ENCODE measurements at regions not wholly inside any gene's neighbourhood (a gene's known extent, or its start where the extent isn't known, plus 50 kb on each side); places are given as distances from the start of the nearest gene placed in this dataset.

- no peaks in the 10 kb centered on the region for H3K27me3 ChIP-seq (ENCODE audit: insufficient read depth, low read length)
- H3K4ac ChIP-seq (ENCODE audit: low read depth, low read length) = no peak overlapping the region
- H4K91ac ChIP-seq (ENCODE audit: low read depth, low read length) = no peak overlapping the region
- no peak overlapping the region for H3K9ac ChIP-seq (ENCODE audit: low read length)
- no peak overlapping the region for H3K4me2 ChIP-seq (ENCODE audit: low read length)
- no peak overlapping the region for H2AK5ac ChIP-seq (ENCODE audit: low read length)
- no peak overlapping the region for H2AFZ ChIP-seq (ENCODE audit: insufficient read depth, low read length, poor library complexity)
- H2BK120ac ChIP-seq (ENCODE audit: insufficient read depth, low read length, poor library complexity) = no peak overlapping the region
- H4K8ac ChIP-seq (ENCODE audit: low read depth, low read length) = no peak overlapping the region
- no peaks in the 10 kb centered on the region for H3K9me3 ChIP-seq (ENCODE audit: insufficient read depth, low read depth, low read length)
- H3K27ac ChIP-seq (ENCODE audit: low read depth, low read length) = no peak overlapping the region
- H2BK12ac ChIP-seq (ENCODE audit: low read length) = no peak overlapping the region
- no peak overlapping the region for H3K14ac ChIP-seq (ENCODE audit: low read length)
- DNase-seq = no peak
- no CpG with 5 or more reads among the region's 2 CpGs for WGBS (ENCODE audit: extremely low coverage, insufficient coverage, insufficient read length)
- H3K23ac ChIP-seq (ENCODE audit: low read length) = no peak overlapping the region
- H3K18ac ChIP-seq (ENCODE audit: low read length) = no peak overlapping the region
- H3K4me3 ChIP-seq (ENCODE audit: low read depth, low read length) = no peak overlapping the region
- H3K4me1 ChIP-seq (ENCODE audit: control insufficient read depth in 1 of 2, insufficient read depth in 2 of 2, low read length in 2 of 2) = no peaks in the 10 kb centered on the region
- no peak overlapping the region for H4K12ac ChIP-seq (ENCODE audit: low read depth, low read length)
- no peaks in the 10 kb centered on the region for H3K79me2 ChIP-seq (ENCODE audit: control insufficient read depth, insufficient read depth, low read length, poor library complexity)
- no peaks in the 10 kb centered on the region for H3K79me1 ChIP-seq (ENCODE audit: low read length)
- H3K36me3 ChIP-seq (ENCODE audit: control insufficient read depth in 1 of 2, insufficient read depth in 2 of 2, low read length in 2 of 2) = no peaks in the 10 kb centered on the region
- no peak overlapping the region for H2BK5ac ChIP-seq (ENCODE audit: low read depth, low read length, poor library complexity)
Measured at GRCh38 chr6:71698702-71699101, 187.6 kb upstream of the RIMS1 start.

GRCh38 chr6:71706523-71706922, 179.8 kb upstream of the RIMS1 start:
- Histone ChIP-seq H4K8ac (ENCODE audit: low read depth, low read length) (no peak overlapping the region), H3K27me3 (ENCODE audit: insufficient read depth, low read length) (no peaks in the 10 kb centered on the region), H3K79me1 (ENCODE audit: low read length) (no peaks in the 10 kb centered on the region), H3K9ac (ENCODE audit: low read length) (no peak overlapping the region), H2BK5ac (ENCODE audit: low read depth, low read length, poor library complexity) (no peak overlapping the region), H2BK12ac (ENCODE audit: low read length) (no peak overlapping the region), H4K91ac (ENCODE audit: low read depth, low read length) (no peak overlapping the region), H3K4me3 (ENCODE audit: low read depth, low read length) (no peak overlapping the region), H2AK5ac (ENCODE audit: low read length) (no peak overlapping the region), H3K4me1 (ENCODE audit: control insufficient read depth in 1 of 2, insufficient read depth in 2 of 2, low read length in 2 of 2) (peaks cover 0 to 2% of the 10 kb centered on the region in 2 experiments), H2BK120ac (ENCODE audit: insufficient read depth, low read length, poor library complexity) (no peak overlapping the region), H3K14ac (ENCODE audit: low read length) (no peak overlapping the region), H3K18ac (ENCODE audit: low read length) (no peak overlapping the region), H3K36me3 (ENCODE audit: control insufficient read depth in 1 of 2, insufficient read depth in 2 of 2, low read length in 2 of 2) (no peaks in the 10 kb centered on the region), H3K9me3 (ENCODE audit: insufficient read depth, low read depth, low read length) (no peaks in the 10 kb centered on the region), H3K4ac (ENCODE audit: low read depth, low read length) (no peak overlapping the region), H3K23ac (ENCODE audit: low read length) (no peak overlapping the region), H3K4me2 (ENCODE audit: low read length) (no peak overlapping the region), H3K79me2 (ENCODE audit: control insufficient read depth, insufficient read depth, low read length, poor library complexity) (no peaks in the 10 kb centered on the region), H3K27ac (ENCODE audit: low read depth, low read length) (no peak overlapping the region), H2AFZ (ENCODE audit: insufficient read depth, low read length, poor library complexity) (no peak overlapping the region), H4K12ac (ENCODE audit: low read depth, low read length) (no peak overlapping the region)
- WGBS (ENCODE audit: extremely low coverage, insufficient coverage, insufficient read length) = no CpG with 5 or more reads among the region's 1 CpG
- DNase-seq = no peak

DNA sequence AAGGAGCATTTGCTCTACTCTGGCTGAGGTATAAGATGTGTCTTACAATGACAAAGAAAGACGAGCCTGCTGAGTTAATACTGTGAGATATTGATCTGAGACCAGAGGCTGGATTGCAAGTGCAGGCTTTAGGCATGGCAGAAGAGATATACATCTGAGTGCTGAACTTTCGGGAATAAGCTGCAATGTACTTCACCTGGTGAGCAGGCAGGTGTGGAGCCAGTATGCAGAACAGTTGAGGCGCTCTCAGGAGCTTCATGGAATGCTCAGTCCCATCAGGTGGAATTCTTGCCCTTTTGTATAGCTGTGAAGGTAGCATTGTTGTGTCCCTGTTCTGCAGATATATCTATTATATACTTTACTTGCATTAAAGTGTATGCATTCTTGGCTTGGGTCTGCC, 179.3 kb upstream of the RIMS1 start:
- Histone ChIP-seq H3K36me3 (ENCODE audit: control insufficient read depth in 1 of 2, insufficient read depth in 2 of 2, low read length in 2 of 2) (no peaks in the 10 kb centered on the region), H2BK120ac (ENCODE audit: insufficient read depth, low read length, poor library complexity) (no peak overlapping the region), H2BK12ac (ENCODE audit: low read length) (no peak overlapping the region), H3K14ac (ENCODE audit: low read length) (no peak overlapping the region), H3K4me2 (ENCODE audit: low read length) (no peak overlapping the region), H4K91ac (ENCODE audit: low read depth, low read length) (no peak overlapping the region), H4K12ac (ENCODE audit: low read depth, low read length) (no peak overlapping the region), H2AK5ac (ENCODE audit: low read length) (no peak overlapping the region), H3K9ac (ENCODE audit: low read length) (no peak overlapping the region), H3K4me3 (ENCODE audit: low read depth, low read length) (no peak overlapping the region), H3K9me3 (ENCODE audit: insufficient read depth, low read depth, low read length) (no peaks in the 10 kb centered on the region), H3K23ac (ENCODE audit: low read length) (no peak overlapping the region), H2BK5ac (ENCODE audit: low read depth, low read length, poor library complexity) (no peak overlapping the region), H3K4ac (ENCODE audit: low read depth, low read length) (no peak overlapping the region), H3K79me1 (ENCODE audit: low read length) (no peaks in the 10 kb centered on the region), H2AFZ (ENCODE audit: insufficient read depth, low read length, poor library complexity) (no peak overlapping the region), H3K79me2 (ENCODE audit: control insufficient read depth, insufficient read depth, low read length, poor library complexity) (no peaks in the 10 kb centered on the region), H3K18ac (ENCODE audit: low read length) (no peak overlapping the region), H4K8ac (ENCODE audit: low read depth, low read length) (no peak overlapping the region), H3K27ac (ENCODE audit: low read depth, low read length) (no peak overlapping the region), H3K27me3 (ENCODE audit: insufficient read depth, low read length) (no peaks in the 10 kb centered on the region), H3K4me1 (ENCODE audit: control insufficient read depth in 1 of 2, insufficient read depth in 2 of 2, low read length in 2 of 2) (peaks cover 0 to 2% of the 10 kb centered on the region in 2 experiments)
- no CpG with 5 or more reads among the region's 3 CpGs for WGBS (ENCODE audit: extremely low coverage, insufficient coverage, insufficient read length)
- peak; percentile 53 to 56 for DNase-seq

DNA sequence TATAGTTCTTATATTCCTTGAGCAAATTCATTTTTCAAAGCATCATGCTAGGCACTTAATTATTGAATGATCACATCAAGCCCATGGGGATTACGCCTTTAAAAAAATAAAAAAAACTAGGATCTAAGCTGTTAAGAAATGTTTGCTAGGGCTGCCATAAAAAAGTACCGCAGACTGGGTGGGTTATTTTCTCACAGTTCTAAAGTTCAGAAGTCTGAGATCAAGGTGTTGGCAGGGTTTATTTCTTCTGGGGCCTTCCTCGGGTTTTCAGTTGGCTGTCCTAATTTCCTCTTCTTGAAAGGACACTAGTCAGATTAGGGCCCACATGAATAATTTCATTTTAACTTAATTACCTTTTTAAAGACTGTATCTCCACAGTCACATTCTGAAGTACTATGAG, 165.6 kb upstream of the RIMS1 start:
- Histone ChIP-seq H3K27ac (ENCODE audit: low read depth, low read length) (no peak overlapping the region), H3K79me2 (ENCODE audit: control insufficient read depth, insufficient read depth, low read length, poor library complexity) (no peaks in the 10 kb centered on the region), H3K14ac (ENCODE audit: low read length) (no peak overlapping the region), H2AFZ (ENCODE audit: insufficient read depth, low read length, poor library complexity) (no peak overlapping the region), H3K4me3 (ENCODE audit: low read depth, low read length) (no peak overlapping the region), H4K8ac (ENCODE audit: low read depth, low read length) (no peak overlapping the region), H2BK12ac (ENCODE audit: low read length) (no peak overlapping the region), H4K91ac (ENCODE audit: low read depth, low read length) (no peak overlapping the region), H3K9ac (ENCODE audit: low read length) (no peak overlapping the region), H3K4ac (ENCODE audit: low read depth, low read length) (no peak overlapping the region), H3K4me1 (ENCODE audit: control insufficient read depth in 1 of 2, insufficient read depth in 2 of 2, low read length in 2 of 2) (peaks cover 0 to 3% of the 10 kb centered on the region in 2 experiments), H3K18ac (ENCODE audit: low read length) (no peak overlapping the region), H3K9me3 (ENCODE audit: insufficient read depth, low read depth, low read length) (no peaks in the 10 kb centered on the region), H4K12ac (ENCODE audit: low read depth, low read length) (no peak overlapping the region), H3K27me3 (ENCODE audit: insufficient read depth, low read length) (no peaks in the 10 kb centered on the region), H2BK5ac (ENCODE audit: low read depth, low read length, poor library complexity) (no peak overlapping the region), H3K36me3 (ENCODE audit: control insufficient read depth in 1 of 2, insufficient read depth in 2 of 2, low read length in 2 of 2) (no peaks in the 10 kb centered on the region), H3K79me1 (ENCODE audit: low read length) (no peaks in the 10 kb centered on the region), H3K4me2 (ENCODE audit: low read length) (no peak overlapping the region), H3K23ac (ENCODE audit: low read length) (no peak overlapping the region), H2AK5ac (ENCODE audit: low read length) (no peak overlapping the region), H2BK120ac (ENCODE audit: insufficient read depth, low read length, poor library complexity) (no peak overlapping the region)
- DNase-seq = no peak
- no CpG with 5 or more reads among the region's 3 CpGs for WGBS (ENCODE audit: extremely low coverage, insufficient coverage, insufficient read length)
